ENCODE measurements at regions not wholly inside any gene's neighbourhood (a gene's known extent, or its start where the extent isn't known, plus 50 kb on each side); places are given as distances from the start of the nearest gene placed in this dataset.

- TF ChIP-seq, protein P1, sequence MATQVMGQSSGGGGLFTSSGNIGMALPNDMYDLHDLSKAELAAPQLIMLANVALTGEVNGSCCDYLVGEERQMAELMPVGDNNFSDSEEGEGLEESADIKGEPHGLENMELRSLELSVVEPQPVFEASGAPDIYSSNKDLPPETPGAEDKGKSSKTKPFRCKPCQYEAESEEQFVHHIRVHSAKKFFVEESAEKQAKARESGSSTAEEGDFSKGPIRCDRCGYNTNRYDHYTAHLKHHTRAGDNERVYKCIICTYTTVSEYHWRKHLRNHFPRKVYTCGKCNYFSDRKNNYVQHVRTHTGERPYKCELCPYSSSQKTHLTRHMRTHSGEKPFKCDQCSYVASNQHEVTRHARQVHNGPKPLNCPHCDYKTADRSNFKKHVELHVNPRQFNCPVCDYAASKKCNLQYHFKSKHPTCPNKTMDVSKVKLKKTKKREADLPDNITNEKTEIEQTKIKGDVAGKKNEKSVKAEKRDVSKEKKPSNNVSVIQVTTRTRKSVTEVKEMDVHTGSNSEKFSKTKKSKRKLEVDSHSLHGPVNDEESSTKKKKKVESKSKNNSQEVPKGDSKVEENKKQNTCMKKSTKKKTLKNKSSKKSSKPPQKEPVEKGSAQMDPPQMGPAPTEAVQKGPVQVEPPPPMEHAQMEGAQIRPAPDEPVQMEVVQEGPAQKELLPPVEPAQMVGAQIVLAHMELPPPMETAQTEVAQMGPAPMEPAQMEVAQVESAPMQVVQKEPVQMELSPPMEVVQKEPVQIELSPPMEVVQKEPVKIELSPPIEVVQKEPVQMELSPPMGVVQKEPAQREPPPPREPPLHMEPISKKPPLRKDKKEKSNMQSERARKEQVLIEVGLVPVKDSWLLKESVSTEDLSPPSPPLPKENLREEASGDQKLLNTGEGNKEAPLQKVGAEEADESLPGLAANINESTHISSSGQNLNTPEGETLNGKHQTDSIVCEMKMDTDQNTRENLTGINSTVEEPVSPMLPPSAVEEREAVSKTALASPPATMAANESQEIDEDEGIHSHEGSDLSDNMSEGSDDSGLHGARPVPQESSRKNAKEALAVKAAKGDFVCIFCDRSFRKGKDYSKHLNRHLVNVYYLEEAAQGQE (IDR thresholded peaks at IDR 0.05; ENCODE audit: low read depth, low read length), result no peak
- TF ChIP-seq, protein P2, sequence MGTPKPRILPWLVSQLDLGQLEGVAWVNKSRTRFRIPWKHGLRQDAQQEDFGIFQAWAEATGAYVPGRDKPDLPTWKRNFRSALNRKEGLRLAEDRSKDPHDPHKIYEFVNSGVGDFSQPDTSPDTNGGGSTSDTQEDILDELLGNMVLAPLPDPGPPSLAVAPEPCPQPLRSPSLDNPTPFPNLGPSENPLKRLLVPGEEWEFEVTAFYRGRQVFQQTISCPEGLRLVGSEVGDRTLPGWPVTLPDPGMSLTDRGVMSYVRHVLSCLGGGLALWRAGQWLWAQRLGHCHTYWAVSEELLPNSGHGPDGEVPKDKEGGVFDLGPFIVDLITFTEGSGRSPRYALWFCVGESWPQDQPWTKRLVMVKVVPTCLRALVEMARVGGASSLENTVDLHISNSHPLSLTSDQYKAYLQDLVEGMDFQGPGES (IDR thresholded peaks at IDR 0.05; ENCODE audit: low read depth, low read length), result no peak
- TF ChIP-seq MXI1 (IDR thresholded peaks at IDR 0.05; ENCODE audit: low read depth, low read length), result no peak
- no peak for TF ChIP-seq SMC3 (IDR thresholded peaks at IDR 0.05; ENCODE audit: low read depth, low read length)
- TF ChIP-seq, protein P3, sequence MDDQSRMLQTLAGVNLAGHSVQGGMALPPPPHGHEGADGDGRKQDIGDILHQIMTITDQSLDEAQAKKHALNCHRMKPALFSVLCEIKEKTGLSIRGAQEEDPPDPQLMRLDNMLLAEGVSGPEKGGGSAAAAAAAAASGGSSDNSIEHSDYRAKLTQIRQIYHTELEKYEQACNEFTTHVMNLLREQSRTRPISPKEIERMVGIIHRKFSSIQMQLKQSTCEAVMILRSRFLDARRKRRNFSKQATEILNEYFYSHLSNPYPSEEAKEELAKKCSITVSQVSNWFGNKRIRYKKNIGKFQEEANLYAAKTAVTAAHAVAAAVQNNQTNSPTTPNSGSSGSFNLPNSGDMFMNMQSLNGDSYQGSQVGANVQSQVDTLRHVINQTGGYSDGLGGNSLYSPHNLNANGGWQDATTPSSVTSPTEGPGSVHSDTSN (IDR thresholded peaks at IDR 0.05), result no peak
- TF ChIP-seq RFX5 (IDR thresholded peaks at IDR 0.05; ENCODE audit: low read length), result no peak
- TF ChIP-seq RXRA (IDR thresholded peaks at IDR 0.05; ENCODE audit: borderline replicate concordance, low read depth), result no peak
- no peak for TF ChIP-seq EP300 (IDR thresholded peaks at IDR 0.05; ENCODE audit: borderline replicate concordance in 1 of 2, low read depth in 1 of 2, low read length in 1 of 2)
- no peak for TF ChIP-seq FOXM1 (IDR thresholded peaks at IDR 0.05; ENCODE audit: low read depth)
- TF ChIP-seq EZH2phosphoT487 (IDR thresholded peaks at IDR 0.05; ENCODE audit: borderline replicate concordance, low read depth), result no peak
Observed at GRCh38 chr3:158925828-158926494, 124.1 kb downstream of the MFSD1 start (continued).

DNA sequence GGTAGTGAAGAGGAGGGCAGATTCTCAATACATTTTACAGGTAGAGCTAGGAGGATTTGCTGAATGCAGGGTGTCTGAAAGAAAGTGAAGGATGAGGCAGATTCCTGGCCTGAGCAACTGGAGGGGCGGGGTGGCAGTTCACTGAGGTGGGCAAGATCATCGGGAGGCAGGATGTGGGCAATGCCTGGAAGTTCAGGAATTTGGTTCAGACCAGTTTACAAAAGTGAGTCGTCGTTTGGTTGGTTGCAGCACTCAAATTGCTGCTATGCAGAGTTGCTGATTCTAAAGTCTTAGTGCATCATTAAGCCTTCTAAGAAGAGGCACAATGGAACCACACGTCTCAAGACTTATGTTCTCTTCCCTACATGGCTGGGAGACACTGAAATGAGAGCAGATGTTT lies 134.0 kb downstream of the MFSD1 start:
- no peak overlapping the region for H3K27ac ChIP-seq (ENCODE audit: low read depth in 2 of 2, low read length in 1 of 2)
- H3K9me3 ChIP-seq, result no peaks in the 10 kb centered on the region
- H3K36me3 ChIP-seq (replicated peaks in 1 of 2; ENCODE audit: control insufficient read depth in 1 of 2, insufficient read depth in 2 of 2, low read length in 1 of 2), result no peaks in the 10 kb centered on the region
- no peak overlapping the region for H3K4me3 ChIP-seq (ENCODE audit: low read depth in 2 of 2, low read length in 1 of 2)
- no peak overlapping the region for H2AFZ ChIP-seq (ENCODE audit: low read depth)
- no peaks in the 10 kb centered on the region for H3K9me2 ChIP-seq
- H3K27me3 ChIP-seq (ENCODE audit: insufficient read depth), result no peaks in the 10 kb centered on the region
- H3K79me2 ChIP-seq (ENCODE audit: insufficient read depth), result no peaks in the 10 kb centered on the region
- no peak overlapping the region for H3K4me2 ChIP-seq
- WGBS (ENCODE audit: low lambda C conversion rate), result 49% methylated on average over 5 of the region's 5 CpGs
- DNase-seq, result no peak
- POLR2A ChIA-PET, result no interaction called here
- TF ChIP-seq RAD21 (IDR thresholded peaks at IDR 0.05; ENCODE audit: low read length), result no peak
- TF ChIP-seq YY1 (IDR thresholded peaks at IDR 0.05; ENCODE audit: low read depth), result no peak
- no peak for TF ChIP-seq RXRA (IDR thresholded peaks at IDR 0.05; ENCODE audit: borderline replicate concordance, low read depth)
- TF ChIP-seq MEF2A (IDR thresholded peaks at IDR 0.05; ENCODE audit: borderline replicate concordance, low read depth), result no peak
- TF ChIP-seq CHD2 (IDR thresholded peaks at IDR 0.05; ENCODE audit: low read length, partially characterized antibody), result no peak
- TF ChIP-seq, protein P3 (IDR thresholded peaks at IDR 0.05), result no peak
- TF ChIP-seq POLR2AphosphoS5 (IDR thresholded peaks at IDR 0.05; ENCODE audit: low read depth, low read length), result no peak
- TF ChIP-seq MAX (IDR thresholded peaks at IDR 0.05; ENCODE audit: low read depth), result no peak
- no peak for TF ChIP-seq FOSL2 (IDR thresholded peaks at IDR 0.05; ENCODE audit: borderline replicate concordance, low read depth)
- no peak for TF ChIP-seq ELF1 (IDR thresholded peaks at IDR 0.05)
- no peak for TF ChIP-seq TCF12 (IDR thresholded peaks at IDR 0.05)
- no peak for TF ChIP-seq NFIC (IDR thresholded peaks at IDR 0.05; ENCODE audit: borderline replicate concordance)
- CTCF ChIA-PET, result interaction anchor here (1.1 kb wide), 1 partner anchor 9 kb away, joined by 4 read pairs; no protein-coding TSS in a partner anchor
- no peaks in the 10 kb centered on the region for H4K20me1 ChIP-seq (ENCODE audit: insufficient read depth)
- no peak overlapping the region for H3K9ac ChIP-seq
- H3K4me1 ChIP-seq (ENCODE audit: control insufficient read depth in 1 of 2, insufficient read depth in 2 of 2, low read depth in 1 of 2, low read length in 1 of 2), result no peaks in the 10 kb centered on the region
- no peaks in the 10 kb centered on the region for H3F3A ChIP-seq (replicated peaks; ENCODE audit: insufficient read depth)
